Stimulated activated CD4-positive, alpha-beta T cell treated with anti-CD3 and anti-CD28 coated beads, TNF-alpha, amount 100 ng/mL, for 24 hours (primary cell): ENCODE measurements at regions not wholly inside any gene's neighbourhood (a gene's known extent, or its start where the extent isn't known, plus 50 kb on each side); places are given as distances from the start of the nearest gene placed in this dataset.

Experiments
- DNase-seq, 3 experiments: peaks; one replicate each; pipeline ENCODE4 v3.0.0-alpha.2; 2020; ENCODE audit warnings: low read depth in 3 of 3

DNA sequence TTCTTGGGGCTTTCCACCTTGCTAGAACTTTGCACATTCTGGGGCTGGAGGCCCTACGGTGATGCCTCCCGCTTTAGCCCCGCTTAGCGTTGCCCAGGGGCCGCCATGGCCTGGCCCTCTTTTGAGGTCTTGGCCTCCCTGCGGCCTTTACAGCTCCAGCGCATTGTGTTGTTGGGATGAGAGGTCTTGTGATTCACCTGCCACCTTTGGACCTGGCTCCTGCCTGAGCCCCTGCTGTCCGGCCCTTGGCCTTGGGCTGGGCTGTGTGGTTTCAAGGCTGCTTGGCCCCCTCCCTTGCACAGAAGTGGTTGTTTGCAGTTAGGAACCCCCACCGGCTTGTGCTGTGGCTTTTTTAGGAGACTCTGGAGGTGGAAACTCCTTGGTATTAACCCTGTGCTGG, 61.0 kb upstream of the CDH4 start:
- DNase-seq, result no peak

DNA sequence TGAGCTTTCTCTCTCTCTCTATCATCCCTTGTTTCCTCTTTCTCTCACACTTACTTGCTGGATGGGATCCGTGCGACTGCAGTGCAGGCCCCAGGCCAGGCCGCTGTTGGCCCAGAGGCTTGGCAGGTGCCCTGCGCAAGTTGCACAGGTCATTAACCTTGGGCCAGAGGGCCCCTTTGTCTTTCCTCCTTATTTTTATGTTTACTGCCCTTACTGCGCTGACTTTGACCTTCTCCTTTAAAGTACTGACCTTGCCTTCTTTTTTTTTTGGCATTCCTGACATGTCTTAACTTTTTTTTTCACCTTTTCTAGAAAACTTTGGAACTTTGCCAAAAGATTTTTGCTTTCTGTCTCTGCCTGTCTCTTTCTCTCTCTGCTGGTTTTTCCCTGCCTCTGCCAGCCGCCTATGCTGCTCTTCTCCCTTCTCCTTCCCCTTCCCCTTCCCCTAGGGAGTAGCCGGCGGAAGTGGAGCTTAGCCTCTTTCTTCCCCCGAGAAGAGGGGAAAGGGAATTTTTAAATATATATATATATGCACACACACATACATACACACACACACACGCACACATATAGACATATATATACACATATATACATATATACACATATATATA, 59.6 kb upstream of the CDH4 start:
- DNase-seq, result no peak

GRCh38 chr20:61193164-61193563, 58.9 kb upstream of the CDH4 start:
- no peak for DNase-seq
